RWPE2 (cell line): ENCODE measurements at regions not wholly inside any gene's neighbourhood (a gene's known extent, or its start where the extent isn't known, plus 50 kb on each side); places are given as distances from the start of the nearest gene placed in this dataset.

Experiments used
- ATAC-seq: fragments of 200-7000 bp; cut with Tn5 transposase; 3 replicates; pipeline ENCODE4 v1.9.1; 2021; ENCODE audit warnings: low read depth
- DNase-seq: peaks from one replicate; pipeline ENCODE4 v3.0.0-alpha.2; 2020; ENCODE audit warnings: low spot score
- H3K27ac ChIP-seq: fragments of 450-650 bp; 2 replicates; pipeline ENCODE4 v1.5.1; 2017; ENCODE audit warnings: mild to moderate bottlenecking; ENCODE audit not compliant: poor library complexity, severe bottlenecking
- H3K27me3 ChIP-seq: fragments of 250-450 bp; sonication (Bioruptor Pico); 2 replicates; pipeline ENCODE4 v1.5.1; 2021; ENCODE audit warnings: mild to moderate bottlenecking, moderate library complexity; ENCODE audit not compliant: insufficient read depth, poor library complexity, severe bottlenecking
- H3K36me3 ChIP-seq: fragments of 250-450 bp; sonication (Bioruptor Pico); 2 replicates; pipeline ENCODE4 v1.5.1; 2020; ENCODE audit warnings: low read depth, mild to moderate bottlenecking, moderate library complexity
- H3K4me1 ChIP-seq: fragments of 250-450 bp; sonication (Bioruptor Pico); 2 replicates; pipeline ENCODE4 v1.5.1; 2021; ENCODE audit warnings: mild to moderate bottlenecking, moderate library complexity; ENCODE audit not compliant: insufficient read depth, poor library complexity, severe bottlenecking
- H3K4me3 ChIP-seq: fragments of 250-450 bp; sonication (Bioruptor Pico); 2 replicates; pipeline ENCODE4 v1.5.1; 2021; ENCODE audit warnings: mild to moderate bottlenecking, moderate library complexity; ENCODE audit not compliant: severe bottlenecking
- H3K9me3 ChIP-seq: fragments of 250-450 bp; sonication (Bioruptor Pico); 2 replicates; pipeline ENCODE4 v1.5.1; 2021; ENCODE audit warnings: mild to moderate bottlenecking, moderate library complexity; ENCODE audit not compliant: severe bottlenecking
- TF ChIP-seq, protein P1 (sequence below): fragments of 450-650 bp; IDR thresholded peaks from one replicate; pipeline ENCODE4 v1.5.1; 2017; ENCODE audit warnings: mild to moderate bottlenecking, moderate library complexity; ENCODE audit not compliant: poor library complexity, severe bottlenecking

DNA sequence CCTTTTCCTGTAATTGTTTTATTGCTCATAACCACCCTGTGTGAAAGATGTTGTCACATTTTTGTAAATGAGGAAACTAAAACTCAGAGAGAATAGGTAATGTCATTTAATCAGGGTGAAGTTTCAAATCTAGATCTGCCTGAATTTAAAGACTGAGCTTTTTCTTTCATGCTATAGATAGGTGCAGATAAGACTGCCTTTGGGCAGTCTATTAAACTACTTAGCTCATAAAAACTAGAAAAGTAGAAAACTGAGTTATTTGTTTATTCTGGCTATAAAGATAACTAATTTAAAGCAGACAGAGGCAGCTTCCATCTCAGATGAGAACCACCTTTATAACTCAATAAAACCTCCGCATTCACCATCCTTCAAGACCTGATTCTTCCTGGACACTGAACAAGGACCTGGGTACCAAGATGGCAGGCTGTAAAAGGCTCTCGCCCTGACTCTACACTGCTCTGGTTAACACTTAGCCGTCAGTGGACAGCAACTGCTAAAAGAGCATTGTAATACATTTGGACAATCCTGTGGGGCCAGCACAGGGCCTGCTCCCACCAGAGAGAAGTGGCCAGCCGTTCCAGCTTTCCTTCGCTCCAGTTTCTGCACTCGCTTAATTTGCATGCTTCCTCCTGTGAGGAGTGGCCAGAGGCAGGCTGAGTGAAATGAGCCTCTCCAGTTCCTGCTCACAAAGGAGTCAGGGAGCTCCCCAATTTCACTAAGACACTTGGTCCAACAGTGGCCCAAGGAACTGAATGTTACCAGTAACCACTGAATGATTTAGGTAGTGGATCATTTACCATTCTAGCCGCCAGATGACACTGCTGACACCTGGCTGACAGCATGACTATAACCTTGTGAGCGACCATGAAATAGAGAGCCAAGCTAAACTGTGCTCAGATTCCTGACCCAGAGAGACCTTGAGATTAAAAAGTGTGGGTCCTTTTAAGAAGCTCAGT lies 566.4 kb downstream of the EFNA5 start:
- Histone ChIP-seq H3K36me3 (no peaks in the 10 kb centered on the region), H3K9me3 (no peaks in the 10 kb centered on the region), H3K27me3 (no peaks in the 10 kb centered on the region), H3K4me1 (no peaks in the 10 kb centered on the region), H3K27ac (no peak overlapping the region), H3K4me3 (no peak overlapping the region)
- ATAC-seq = peak; percentile 73
- TF ChIP-seq, protein P1, sequence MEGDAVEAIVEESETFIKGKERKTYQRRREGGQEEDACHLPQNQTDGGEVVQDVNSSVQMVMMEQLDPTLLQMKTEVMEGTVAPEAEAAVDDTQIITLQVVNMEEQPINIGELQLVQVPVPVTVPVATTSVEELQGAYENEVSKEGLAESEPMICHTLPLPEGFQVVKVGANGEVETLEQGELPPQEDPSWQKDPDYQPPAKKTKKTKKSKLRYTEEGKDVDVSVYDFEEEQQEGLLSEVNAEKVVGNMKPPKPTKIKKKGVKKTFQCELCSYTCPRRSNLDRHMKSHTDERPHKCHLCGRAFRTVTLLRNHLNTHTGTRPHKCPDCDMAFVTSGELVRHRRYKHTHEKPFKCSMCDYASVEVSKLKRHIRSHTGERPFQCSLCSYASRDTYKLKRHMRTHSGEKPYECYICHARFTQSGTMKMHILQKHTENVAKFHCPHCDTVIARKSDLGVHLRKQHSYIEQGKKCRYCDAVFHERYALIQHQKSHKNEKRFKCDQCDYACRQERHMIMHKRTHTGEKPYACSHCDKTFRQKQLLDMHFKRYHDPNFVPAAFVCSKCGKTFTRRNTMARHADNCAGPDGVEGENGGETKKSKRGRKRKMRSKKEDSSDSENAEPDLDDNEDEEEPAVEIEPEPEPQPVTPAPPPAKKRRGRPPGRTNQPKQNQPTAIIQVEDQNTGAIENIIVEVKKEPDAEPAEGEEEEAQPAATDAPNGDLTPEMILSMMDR = peak; percentile 61
- DNase-seq = no peak

DNA sequence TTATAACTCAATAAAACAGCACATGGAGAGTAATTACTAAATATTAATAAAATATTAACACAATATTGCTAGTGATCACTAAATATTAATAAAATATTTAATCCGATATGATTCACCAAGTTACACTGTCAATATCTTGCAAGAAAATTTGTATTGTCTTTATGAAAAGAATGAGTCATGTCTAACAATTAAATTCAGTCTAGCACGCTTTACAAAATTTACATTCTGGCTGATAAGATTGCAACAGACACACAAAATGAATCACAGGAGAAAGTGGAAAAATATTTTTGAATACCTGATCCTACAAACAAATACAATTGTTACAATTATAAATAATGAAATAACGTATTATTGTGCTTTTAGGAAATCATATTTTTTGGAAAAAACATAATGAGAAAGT lies 567.2 kb downstream of the EFNA5 start:
- Histone ChIP-seq H3K9me3 (no peaks in the 10 kb centered on the region), H3K4me1 (no peaks in the 10 kb centered on the region), H3K36me3 (no peaks in the 10 kb centered on the region), H3K4me3 (no peak overlapping the region), H3K27me3 (no peaks in the 10 kb centered on the region), H3K27ac (no peak overlapping the region)
- TF ChIP-seq, protein P1 = no peak
- ATAC-seq (no peak), DNase-seq (no peak)

DNA sequence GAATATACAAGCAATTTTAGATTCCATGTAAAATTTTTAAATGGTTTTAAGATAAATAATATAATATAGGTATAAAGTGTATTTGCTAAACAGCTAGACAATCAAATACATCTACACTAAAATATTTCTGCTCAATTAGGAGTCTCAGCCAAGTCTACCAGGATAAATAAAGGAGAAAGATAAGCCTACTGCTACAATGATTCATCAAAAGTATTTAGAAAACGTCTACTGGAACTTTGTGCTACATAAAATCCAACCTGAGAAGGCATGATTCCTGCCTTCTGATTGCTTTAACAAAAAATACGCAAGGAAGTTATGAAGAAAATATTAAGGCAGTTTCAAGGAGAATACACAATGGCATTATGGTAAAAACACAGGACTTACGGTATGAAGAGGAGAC lies 570.6 kb downstream of the EFNA5 start:
- Histone ChIP-seq H3K36me3 (no peaks in the 10 kb centered on the region), H3K27me3 (no peaks in the 10 kb centered on the region), H3K4me1 (no peaks in the 10 kb centered on the region), H3K27ac (no peak overlapping the region), H3K4me3 (no peak overlapping the region), H3K9me3 (no peaks in the 10 kb centered on the region)
- DNase-seq = no peak
- TF ChIP-seq, protein P1 = no peak
- ATAC-seq = no peak

DNA sequence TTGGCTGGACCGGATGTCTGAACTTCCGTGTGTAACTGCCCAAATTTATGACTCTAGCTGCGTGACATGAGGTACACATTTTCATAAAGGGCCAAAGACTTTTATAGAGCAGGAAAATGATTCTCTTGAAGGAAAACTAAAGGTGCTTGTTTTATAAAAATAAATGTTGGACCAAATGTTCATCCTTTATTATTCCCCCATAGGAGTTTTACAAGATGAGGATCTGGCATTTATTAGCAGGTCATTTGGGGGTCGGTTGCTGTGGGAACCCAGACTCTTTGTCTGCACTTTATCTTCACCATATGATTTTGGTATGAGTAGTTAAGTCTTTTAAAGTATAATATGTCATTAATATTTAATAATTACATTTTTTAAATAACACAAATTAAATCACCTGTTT lies 571.2 kb downstream of the EFNA5 start:
- H3K27ac ChIP-seq = no peak overlapping the region
- TF ChIP-seq, protein P1 = no peak
- H3K4me1 ChIP-seq = no peaks in the 10 kb centered on the region
- no peaks in the 10 kb centered on the region for H3K9me3 ChIP-seq
- H3K36me3 ChIP-seq = no peaks in the 10 kb centered on the region
- no peak overlapping the region for H3K4me3 ChIP-seq
- no peaks in the 10 kb centered on the region for H3K27me3 ChIP-seq
- DNase-seq (no peak), ATAC-seq (no peak)

DNA sequence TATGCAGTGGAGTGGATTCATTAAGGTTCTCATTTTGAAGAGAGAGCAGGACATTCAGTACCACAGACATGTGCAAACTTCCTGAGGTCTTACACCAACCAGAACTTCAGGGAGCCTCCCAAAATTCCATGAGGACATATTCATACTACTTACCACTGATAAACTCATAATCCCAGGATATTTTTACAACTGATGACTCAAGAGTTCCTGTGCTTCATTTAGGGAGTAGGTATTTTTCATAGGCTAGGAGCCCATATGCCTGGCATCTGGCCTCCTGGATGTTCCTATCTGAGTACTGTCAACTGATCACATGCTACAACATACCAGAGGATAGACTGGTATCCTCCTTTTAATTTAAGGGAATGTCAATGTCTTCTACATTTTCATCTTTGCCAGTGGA lies 578.0 kb downstream of the EFNA5 start:
- no peaks in the 10 kb centered on the region for H3K4me1 ChIP-seq
- TF ChIP-seq, protein P1 = no peak

More for the DNA sequence above, 578.0 kb downstream of the EFNA5 start:
- peaks cover 7% of the 10 kb centered on the region for H3K9me3 ChIP-seq
- H3K27me3 ChIP-seq = no peaks in the 10 kb centered on the region
- no peak overlapping the region for H3K4me3 ChIP-seq
- DNase-seq (no peak), ATAC-seq (peak; percentile 79)
- H3K27ac ChIP-seq = no peak overlapping the region
- no peaks in the 10 kb centered on the region for H3K36me3 ChIP-seq
